ENCODE measurements at regions not wholly inside any gene's neighbourhood (a gene's known extent, or its start where the extent isn't known, plus 50 kb on each side); places are given as distances from the start of the nearest gene placed in this dataset.
A peak's percentile ranks its signal among the peaks of the same experiment; 100 is the strongest.

GRCh38 chr15:35724626-35725025 lies 178.7 kb upstream of the DPH6 start:
- no peak for DNase-seq (ENCODE audit: low read depth)
- no peak for TF ChIP-seq CTCF (IDR thresholded peaks at IDR 0.05; ENCODE audit: insufficient read depth, low read length, poor library complexity, severe bottlenecking)
- H3K36me3 ChIP-seq (ENCODE audit: control insufficient read depth, insufficient read depth, low read length), result no peaks in the 10 kb centered on the region

GRCh38 chr15:35725353-35725752 lies 179.4 kb upstream of the DPH6 start:
- DNase-seq (ENCODE audit: low read depth), result no peak
- H3K36me3 ChIP-seq (ENCODE audit: control insufficient read depth, insufficient read depth, low read length), result no peaks in the 10 kb centered on the region
- no peaks in the 10 kb centered on the region for H3K27me3 ChIP-seq (ENCODE audit: control insufficient read depth, insufficient read depth, low read length)
- no peak overlapping the region for H3K4me3 ChIP-seq (ENCODE audit: low read depth, low read length)
- no peak for TF ChIP-seq CTCF (IDR thresholded peaks at IDR 0.05; ENCODE audit: insufficient read depth, low read length, poor library complexity, severe bottlenecking)

More at GRCh38 chr15:35724626-35725025, 178.7 kb upstream of the DPH6 start:
- no peaks in the 10 kb centered on the region for H3K27me3 ChIP-seq (ENCODE audit: control insufficient read depth, insufficient read depth, low read length)
- H3K4me3 ChIP-seq (ENCODE audit: low read depth, low read length), result no peak overlapping the region

GRCh38 chr15:35727627-35728026 lies 181.7 kb upstream of the DPH6 start:
- no peak for TF ChIP-seq CTCF (IDR thresholded peaks at IDR 0.05; ENCODE audit: insufficient read depth, low read length, poor library complexity, severe bottlenecking)
- no peak for DNase-seq (ENCODE audit: low read depth)
- no peak overlapping the region for H3K4me3 ChIP-seq (ENCODE audit: low read depth, low read length)
- H3K36me3 ChIP-seq (ENCODE audit: control insufficient read depth, insufficient read depth, low read length), result no peaks in the 10 kb centered on the region
- H3K27me3 ChIP-seq (ENCODE audit: control insufficient read depth, insufficient read depth, low read length), result no peaks in the 10 kb centered on the region

- H3K27me3 ChIP-seq (ENCODE audit: control insufficient read depth, insufficient read depth, low read length), result no peaks in the 10 kb centered on the region
- peak; percentile 7 for DNase-seq (ENCODE audit: low read depth)
- H3K36me3 ChIP-seq (ENCODE audit: control insufficient read depth, insufficient read depth, low read length), result no peaks in the 10 kb centered on the region
- TF ChIP-seq CTCF (IDR thresholded peaks at IDR 0.05; ENCODE audit: insufficient read depth, low read length, poor library complexity, severe bottlenecking), result no peak
- H3K4me3 ChIP-seq (ENCODE audit: low read depth, low read length), result no peak overlapping the region
Measured at GRCh38 chr15:35728219-35728940, 182.4 kb upstream of the DPH6 start.

- no peaks in the 10 kb centered on the region for H3K27me3 ChIP-seq (ENCODE audit: control insufficient read depth, insufficient read depth, low read length)
- no peak overlapping the region for H3K4me3 ChIP-seq (ENCODE audit: low read depth, low read length)
- H3K36me3 ChIP-seq (ENCODE audit: control insufficient read depth, insufficient read depth, low read length), result no peaks in the 10 kb centered on the region
- DNase-seq (ENCODE audit: low read depth), result no peak
- no peak for TF ChIP-seq CTCF (IDR thresholded peaks at IDR 0.05; ENCODE audit: insufficient read depth, low read length, poor library complexity, severe bottlenecking)
Measured at GRCh38 chr15:35736150-35736549, 190.2 kb upstream of the DPH6 start.

GRCh38 chr15:35737441-35737840 lies 191.5 kb upstream of the DPH6 start:
- Histone ChIP-seq H3K27me3 (ENCODE audit: control insufficient read depth, insufficient read depth, low read length) (no peaks in the 10 kb centered on the region), H3K4me3 (ENCODE audit: low read depth, low read length) (no peak overlapping the region), H3K36me3 (ENCODE audit: control insufficient read depth, insufficient read depth, low read length) (no peaks in the 10 kb centered on the region)
- TF ChIP-seq CTCF (IDR thresholded peaks at IDR 0.05; ENCODE audit: insufficient read depth, low read length, poor library complexity, severe bottlenecking), result no peak
- no peak for DNase-seq (ENCODE audit: low read depth)
